Progenitor cell of endocrine pancreas (in vitro differentiated cells): ENCODE measurements at regions not wholly inside any gene's neighbourhood (a gene's known extent, or its start where the extent isn't known, plus 50 kb on each side); places are given as distances from the start of the nearest gene placed in this dataset.

Source experiments
- DNase-seq: peaks from one replicate; pipeline ENCODE4 v3.0.0; 2021; ENCODE audit warnings: low spot score; ENCODE audit not compliant: unreplicated experiment
- H3K27ac Mint-ChIP-seq: 2 replicates; pipeline ENCODE4 v1.8.0; 2021; ENCODE audit warnings: mild to moderate bottlenecking, moderate library complexity, mixed read lengths
- H3K27me3 Mint-ChIP-seq: 2 replicates; pipeline ENCODE4 v1.8.0; 2021; ENCODE audit warnings: mixed read lengths
- H3K36me3 Mint-ChIP-seq: 2 replicates; pipeline ENCODE4 v1.8.0; 2022; ENCODE audit warnings: mixed read lengths; ENCODE audit not compliant: insufficient read depth
- H3K4me1 Mint-ChIP-seq: 2 replicates; pipeline ENCODE4 v1.8.0; 2021; ENCODE audit warnings: low read depth, mixed read lengths
- H3K4me3 Mint-ChIP-seq: 2 replicates; pipeline ENCODE4 v1.8.0; 2021; ENCODE audit warnings: low read depth, mild to moderate bottlenecking, moderate library complexity, mixed read lengths
- H3K9me3 Mint-ChIP-seq: 2 replicates; pipeline ENCODE4 v1.8.0; 2021; ENCODE audit warnings: low read depth, mixed read lengths
- TF ChIP-seq, protein P1 (sequence below): fragments of 200-600 bp; sonication (generic); IDR thresholded peaks from one replicate; pipeline ENCODE4 v1.5.0; 2021; ENCODE audit warnings: antibody characterized with exemption, mild to moderate bottlenecking; ENCODE audit not compliant: unreplicated experiment

- TF ChIP-seq, protein P1, sequence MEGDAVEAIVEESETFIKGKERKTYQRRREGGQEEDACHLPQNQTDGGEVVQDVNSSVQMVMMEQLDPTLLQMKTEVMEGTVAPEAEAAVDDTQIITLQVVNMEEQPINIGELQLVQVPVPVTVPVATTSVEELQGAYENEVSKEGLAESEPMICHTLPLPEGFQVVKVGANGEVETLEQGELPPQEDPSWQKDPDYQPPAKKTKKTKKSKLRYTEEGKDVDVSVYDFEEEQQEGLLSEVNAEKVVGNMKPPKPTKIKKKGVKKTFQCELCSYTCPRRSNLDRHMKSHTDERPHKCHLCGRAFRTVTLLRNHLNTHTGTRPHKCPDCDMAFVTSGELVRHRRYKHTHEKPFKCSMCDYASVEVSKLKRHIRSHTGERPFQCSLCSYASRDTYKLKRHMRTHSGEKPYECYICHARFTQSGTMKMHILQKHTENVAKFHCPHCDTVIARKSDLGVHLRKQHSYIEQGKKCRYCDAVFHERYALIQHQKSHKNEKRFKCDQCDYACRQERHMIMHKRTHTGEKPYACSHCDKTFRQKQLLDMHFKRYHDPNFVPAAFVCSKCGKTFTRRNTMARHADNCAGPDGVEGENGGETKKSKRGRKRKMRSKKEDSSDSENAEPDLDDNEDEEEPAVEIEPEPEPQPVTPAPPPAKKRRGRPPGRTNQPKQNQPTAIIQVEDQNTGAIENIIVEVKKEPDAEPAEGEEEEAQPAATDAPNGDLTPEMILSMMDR = peak; percentile 18
- Mint-ChIP-seq H3K4me1 (peaks cover 27% of the 10 kb centered on the region), H3K36me3 (no peaks in the 10 kb centered on the region), H3K27me3 (no peaks in the 10 kb centered on the region), H3K4me3 (no peak overlapping the region), H3K9me3 (peaks cover 8% of the 10 kb centered on the region), H3K27ac (peak overlapping the region; percentile 8)
- DNase-seq = no peak
Observed at GRCh38 chr4:128600410-128600809, 209.1 kb upstream of the JADE1 start.

DNA sequence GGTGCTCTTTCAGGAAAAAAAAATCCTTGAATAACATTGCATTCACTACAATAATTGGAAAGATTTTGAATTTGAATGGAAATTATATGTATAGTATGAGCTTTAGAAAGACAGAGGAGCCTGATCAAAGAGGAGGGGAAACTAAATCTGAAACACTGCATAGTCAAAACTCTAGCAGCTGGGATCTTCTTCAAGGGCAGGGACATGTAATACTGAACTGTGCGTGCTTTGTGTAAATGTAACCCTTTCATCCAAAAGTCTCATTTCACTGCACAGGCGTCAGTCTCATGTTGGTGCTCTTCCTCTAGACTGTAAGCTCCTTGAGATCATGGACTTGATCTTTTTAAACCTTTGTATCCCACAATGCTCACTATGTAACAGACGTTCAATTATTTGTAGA lies 212.0 kb upstream of the JADE1 start:
- DNase-seq = no peak
- no peak overlapping the region for H3K27ac Mint-ChIP-seq
- no peaks in the 10 kb centered on the region for H3K27me3 Mint-ChIP-seq
- peaks cover 16% of the 10 kb centered on the region for H3K9me3 Mint-ChIP-seq
- no peak overlapping the region for H3K4me3 Mint-ChIP-seq
- TF ChIP-seq, protein P1 = no peak
- H3K36me3 Mint-ChIP-seq = no peaks in the 10 kb centered on the region
- peaks cover 27% of the 10 kb centered on the region for H3K4me1 Mint-ChIP-seq

DNA sequence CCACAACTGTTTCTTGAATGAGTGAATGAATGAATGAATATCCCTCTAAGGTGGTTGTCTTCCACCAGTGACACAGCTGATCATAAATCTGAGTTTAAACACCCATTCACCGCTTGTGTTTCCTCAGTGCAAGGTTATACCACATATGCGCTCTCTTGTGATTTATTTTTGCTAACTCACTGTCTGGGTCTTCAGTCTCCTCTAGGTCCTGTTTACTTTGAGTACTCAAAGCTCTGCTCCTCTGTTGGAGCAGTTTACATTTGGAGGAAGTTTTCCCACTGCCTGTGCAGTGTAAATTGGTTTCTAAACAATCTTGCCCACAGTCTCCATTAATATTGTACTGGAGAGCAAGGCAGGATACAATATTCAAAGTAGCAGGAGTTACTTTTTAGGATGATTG lies 212.6 kb upstream of the JADE1 start:
- no peaks in the 10 kb centered on the region for H3K36me3 Mint-ChIP-seq
- DNase-seq = no peak
- H3K9me3 Mint-ChIP-seq = peaks cover 16% of the 10 kb centered on the region
- no peaks in the 10 kb centered on the region for H3K27me3 Mint-ChIP-seq
- no peak overlapping the region for H3K4me3 Mint-ChIP-seq
- peaks cover 24% of the 10 kb centered on the region for H3K4me1 Mint-ChIP-seq
- TF ChIP-seq, protein P1 = no peak
- no peak overlapping the region for H3K27ac Mint-ChIP-seq

- no peak overlapping the region for H3K27ac Mint-ChIP-seq
- no peak overlapping the region for H3K4me3 Mint-ChIP-seq
- peaks cover 19% of the 10 kb centered on the region for H3K4me1 Mint-ChIP-seq
- TF ChIP-seq, protein P1 = no peak
- no peaks in the 10 kb centered on the region for H3K36me3 Mint-ChIP-seq
- no peaks in the 10 kb centered on the region for H3K27me3 Mint-ChIP-seq
- H3K9me3 Mint-ChIP-seq = peaks cover 16% of the 10 kb centered on the region
- DNase-seq = no peak
Observed at GRCh38 chr4:128596115-128596514, 213.4 kb upstream of the JADE1 start.

- DNase-seq = no peak
- TF ChIP-seq, protein P1 = no peak
- Mint-ChIP-seq H3K27ac (no peak overlapping the region), H3K36me3 (no peaks in the 10 kb centered on the region), H3K4me3 (no peak overlapping the region), H3K4me1 (peaks cover 10% of the 10 kb centered on the region), H3K9me3 (peaks cover 12% of the 10 kb centered on the region), H3K27me3 (no peaks in the 10 kb centered on the region)
Observed at GRCh38 chr4:128591482-128591881, 218.0 kb upstream of the JADE1 start.
